COR-L47 (cell line): ENCODE measurements at regions not wholly inside any gene's neighbourhood (a gene's known extent, or its start where the extent isn't known, plus 50 kb on each side); places are given as distances from the start of the nearest gene placed in this dataset.
"Not testable (repeated sequence)": the region's sequence is repeated elsewhere in the genome, so short reads cannot be mapped to it uniquely, and the experiment has no call there.

Source experiments
- DNase-seq: peaks from one replicate; lab custom pipeline; 2025; lab: John Stamatoyannopoulos, UW

DNA sequence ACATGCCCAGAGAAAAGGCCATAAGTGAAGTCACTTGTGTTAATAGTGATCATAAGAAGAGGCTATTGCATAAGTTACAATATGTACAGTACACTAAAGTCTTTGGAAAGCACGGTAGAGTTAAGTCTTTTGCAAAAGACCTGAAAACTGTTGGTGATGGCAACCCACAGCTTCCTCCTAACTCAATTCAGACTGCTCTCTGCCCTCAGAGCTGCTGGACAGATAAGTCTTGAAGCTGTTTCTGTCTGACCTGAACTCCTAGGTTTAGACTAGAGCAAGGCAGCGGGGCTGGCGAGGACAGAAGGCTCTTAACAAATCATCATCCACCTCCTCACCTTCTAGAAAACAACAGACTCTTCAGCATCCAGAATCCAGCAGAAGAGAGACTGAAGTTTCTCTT lies 125.4 kb downstream of the CD24 start:
- DNase-seq, result no peak

DNA sequence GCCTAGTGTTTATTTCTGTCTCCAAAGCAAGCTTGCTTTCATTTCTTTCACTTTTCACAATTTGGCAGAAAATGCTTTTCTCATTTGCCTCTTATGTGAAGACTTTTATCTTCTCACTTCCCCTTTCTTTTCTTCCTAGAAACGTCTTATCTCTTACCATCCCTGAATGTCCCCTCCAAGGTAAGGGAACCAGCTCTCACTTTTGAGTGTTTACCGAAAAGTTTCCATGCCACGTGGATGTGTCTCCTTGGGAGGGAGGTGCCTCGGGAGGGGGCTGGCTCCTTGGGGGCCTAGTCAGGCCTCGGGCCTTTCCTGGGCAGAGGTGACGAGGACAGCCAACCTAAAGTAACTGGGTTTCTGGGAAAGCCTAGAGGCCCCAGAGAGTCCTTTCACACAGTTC lies 127.4 kb downstream of the CD24 start:
- no peak for DNase-seq

DNA sequence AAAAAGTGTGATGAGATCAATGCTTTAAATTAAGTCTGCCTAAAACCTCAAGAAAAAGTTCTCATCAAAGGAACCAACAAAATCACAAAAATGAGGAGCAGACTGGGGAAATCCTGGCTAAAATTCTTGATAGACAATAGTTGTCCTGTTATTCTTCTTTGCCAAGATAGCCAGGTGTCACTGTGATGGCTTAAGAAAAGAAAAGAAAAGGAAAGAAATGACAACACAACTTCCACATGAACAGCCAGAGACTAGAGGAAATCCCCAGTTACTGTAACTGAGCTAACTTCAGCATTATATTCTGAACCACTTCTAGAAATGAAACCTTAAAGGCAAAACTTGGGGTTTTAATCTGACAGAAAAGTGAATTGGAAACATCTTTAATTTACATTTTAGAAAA lies 129.6 kb downstream of the CD24 start:
- DNase-seq, result no peak

DNA sequence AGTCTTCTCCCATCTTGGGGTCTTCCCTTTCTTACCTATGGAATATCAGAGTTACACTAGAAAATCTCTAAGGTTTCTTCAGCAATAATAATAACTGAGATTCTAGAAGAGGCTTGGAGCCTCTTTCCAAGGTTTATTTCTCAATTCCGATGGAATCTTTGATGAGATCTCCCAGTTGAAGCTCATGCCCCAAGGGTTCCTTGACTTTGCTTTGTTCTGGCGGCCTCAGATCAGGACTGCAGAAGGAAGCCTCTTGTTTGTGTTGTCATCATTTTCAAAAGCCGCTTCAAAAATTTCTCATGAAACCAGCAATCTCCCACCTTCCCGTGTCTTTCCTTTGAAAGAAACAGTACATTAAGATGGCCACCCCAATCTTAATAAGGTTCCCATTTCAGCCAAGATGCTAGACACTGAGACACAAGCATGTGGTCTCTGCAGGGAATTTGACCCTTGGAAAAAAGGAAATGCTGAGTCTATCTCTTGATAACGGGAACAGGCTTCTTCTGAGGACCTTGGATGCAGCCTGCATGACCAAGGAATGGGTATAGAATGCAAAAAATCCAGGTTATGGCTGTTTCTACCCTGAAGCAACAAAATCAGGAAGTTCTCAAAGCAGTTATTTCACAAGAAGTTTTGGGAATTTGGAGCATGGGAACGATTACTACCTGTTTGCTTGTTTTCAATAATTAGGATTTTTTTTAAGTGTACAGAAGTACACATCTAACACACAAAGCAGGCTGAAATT lies 141.6 kb downstream of the CD24 start:
- DNase-seq, result no peak

DNA sequence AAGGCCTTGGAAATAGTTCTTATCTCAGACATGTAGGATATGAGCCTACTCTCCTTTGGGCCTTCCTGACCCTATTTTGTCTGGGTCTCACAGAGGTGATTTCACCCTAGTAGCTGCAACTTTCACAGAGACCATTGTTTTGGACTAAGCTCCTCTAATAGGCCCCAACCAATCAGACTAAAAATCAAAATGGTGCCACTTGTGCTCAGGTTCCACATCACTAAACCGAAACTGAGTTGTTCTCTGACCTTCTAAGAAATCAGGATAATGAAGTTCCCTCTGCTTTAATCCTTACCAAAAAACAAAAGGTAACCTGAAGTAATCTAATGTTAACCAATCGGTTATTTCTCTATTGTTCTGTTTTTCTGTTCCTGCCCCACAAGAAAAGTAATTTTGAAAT lies 143.6 kb downstream of the CD24 start:
- DNase-seq, result no peak

DNA sequence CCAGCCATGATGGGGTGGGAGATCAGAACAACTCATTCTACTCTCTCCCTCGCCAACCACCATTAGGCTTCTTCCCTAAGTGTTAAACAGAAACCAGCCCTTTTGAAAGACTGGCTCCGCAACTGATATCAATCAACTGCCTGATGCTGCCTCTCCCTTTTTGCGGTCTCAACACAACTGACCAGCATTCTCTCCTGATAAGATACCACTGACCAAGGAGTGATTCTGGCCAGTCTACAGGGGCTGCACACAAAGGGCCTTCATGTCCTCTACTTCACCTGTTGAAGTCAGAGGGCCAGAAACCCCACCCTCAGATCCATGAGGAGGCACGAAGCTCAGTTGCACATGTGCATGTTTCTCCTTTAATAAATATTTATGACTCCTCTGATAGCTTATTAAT lies 145.1 kb downstream of the CD24 start:
- no peak for DNase-seq

DNA sequence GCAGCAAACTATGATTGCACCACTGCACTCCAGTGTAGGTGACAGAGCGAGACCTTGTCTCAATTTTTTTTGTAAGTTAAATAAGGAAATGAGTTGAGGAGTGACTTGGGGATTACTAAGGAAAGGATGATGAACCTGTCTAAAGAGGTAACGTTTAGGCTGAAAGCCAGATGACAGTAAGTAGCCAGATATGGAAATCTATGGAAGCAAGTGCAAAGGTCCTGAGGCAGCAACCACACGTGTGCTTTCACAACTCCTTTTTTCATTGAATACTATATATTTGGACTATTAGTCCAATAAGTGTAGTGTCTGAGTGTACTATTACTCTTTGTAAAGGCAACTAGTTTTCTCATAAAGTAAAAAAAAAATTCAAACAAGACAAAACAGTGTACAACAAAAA lies 147.4 kb downstream of the CD24 start:
- no peak for DNase-seq

DNA sequence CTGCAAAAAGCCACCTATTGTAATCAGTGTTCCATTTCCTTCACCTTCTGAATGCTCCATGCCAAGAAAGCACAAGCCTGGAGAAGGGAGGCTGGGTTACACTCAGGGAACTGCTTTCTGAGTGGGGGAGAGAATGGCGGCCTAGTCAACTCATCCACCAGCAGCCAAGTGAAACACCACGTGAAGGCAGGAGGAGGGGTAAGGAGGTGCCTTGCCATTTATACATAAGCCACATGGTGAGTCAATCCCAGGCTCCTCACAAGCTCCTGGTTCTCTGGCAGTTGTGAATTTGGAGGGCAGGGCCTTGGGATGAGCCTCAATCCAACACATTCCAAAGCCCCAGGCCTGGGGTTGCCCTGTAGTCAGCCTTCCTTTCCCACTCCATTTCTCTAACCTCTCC lies 149.4 kb downstream of the CD24 start:
- DNase-seq, result no peak

DNA sequence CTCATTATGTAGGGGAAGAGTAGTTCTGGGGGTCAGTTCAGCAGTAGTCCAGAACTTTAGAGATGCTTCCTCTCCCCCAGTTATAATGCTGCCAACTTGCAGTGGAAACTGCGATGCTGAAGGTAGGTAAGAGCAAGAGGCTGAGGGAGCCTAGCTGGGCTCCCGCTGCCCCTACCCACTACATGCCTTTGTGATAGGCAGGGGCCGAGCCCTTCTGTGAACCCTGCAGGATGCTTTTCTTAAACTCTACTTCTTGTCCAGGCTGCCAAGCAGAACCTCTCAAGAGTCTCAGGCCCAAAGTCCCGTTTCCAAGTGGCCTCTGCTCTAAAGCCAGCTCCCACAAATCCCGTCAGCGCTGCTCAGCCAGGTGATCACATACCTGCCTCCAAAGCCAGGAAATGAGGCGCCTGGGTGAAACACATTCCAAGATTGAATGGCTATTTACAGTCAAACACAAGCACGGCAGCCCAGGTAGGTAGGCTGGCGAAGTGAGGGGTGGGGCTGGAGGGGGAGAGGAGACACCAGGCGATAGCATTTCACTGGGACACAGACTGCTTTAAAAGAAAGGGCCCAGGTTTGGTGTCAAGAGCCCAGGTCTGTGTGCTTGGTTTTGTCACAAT lies 150.7 kb downstream of the CD24 start:
- no peak for DNase-seq

DNA sequence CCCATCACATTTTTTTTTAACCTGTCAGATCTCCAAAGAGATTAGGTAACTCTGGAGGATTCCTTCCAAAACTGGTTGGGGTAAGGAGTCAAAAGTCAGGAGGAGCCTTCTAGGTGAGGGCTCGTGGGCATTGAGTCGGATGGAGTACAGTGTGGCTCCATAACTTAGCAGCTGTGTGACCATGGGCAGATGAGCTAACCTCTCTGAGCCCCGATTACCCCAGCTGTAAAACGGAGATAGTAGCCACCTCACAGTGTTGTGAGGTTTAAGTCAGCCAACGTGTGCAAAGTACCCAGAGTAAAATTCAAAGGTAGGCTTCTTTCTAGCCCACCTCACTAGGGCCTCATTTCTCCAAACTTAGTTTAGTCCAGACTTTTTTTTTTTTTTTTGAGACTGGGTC lies 151.5 kb downstream of the CD24 start:
- DNase-seq, result no peak

DNA sequence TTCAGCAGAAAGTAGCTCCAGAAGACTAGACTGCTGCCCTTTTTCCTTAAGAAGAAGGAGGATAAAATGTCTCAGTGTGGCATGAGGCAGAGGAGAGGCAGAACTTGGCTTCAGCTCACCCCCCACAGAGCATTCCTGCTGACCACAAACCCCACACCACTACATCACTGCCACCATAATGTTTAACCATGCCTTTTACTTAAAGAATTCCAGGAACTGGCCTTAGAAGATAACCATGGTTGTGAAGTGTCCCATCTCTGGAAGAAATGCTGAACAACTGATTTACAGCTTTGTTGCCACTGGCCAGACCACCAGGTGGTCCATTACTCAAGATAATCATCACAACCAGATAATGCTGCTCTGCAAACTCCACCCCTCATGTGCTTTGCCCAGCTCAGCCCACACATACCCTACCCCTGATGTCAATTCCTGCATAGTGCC lies 154.1 kb downstream of the CD24 start:
- no peak for DNase-seq

DNA sequence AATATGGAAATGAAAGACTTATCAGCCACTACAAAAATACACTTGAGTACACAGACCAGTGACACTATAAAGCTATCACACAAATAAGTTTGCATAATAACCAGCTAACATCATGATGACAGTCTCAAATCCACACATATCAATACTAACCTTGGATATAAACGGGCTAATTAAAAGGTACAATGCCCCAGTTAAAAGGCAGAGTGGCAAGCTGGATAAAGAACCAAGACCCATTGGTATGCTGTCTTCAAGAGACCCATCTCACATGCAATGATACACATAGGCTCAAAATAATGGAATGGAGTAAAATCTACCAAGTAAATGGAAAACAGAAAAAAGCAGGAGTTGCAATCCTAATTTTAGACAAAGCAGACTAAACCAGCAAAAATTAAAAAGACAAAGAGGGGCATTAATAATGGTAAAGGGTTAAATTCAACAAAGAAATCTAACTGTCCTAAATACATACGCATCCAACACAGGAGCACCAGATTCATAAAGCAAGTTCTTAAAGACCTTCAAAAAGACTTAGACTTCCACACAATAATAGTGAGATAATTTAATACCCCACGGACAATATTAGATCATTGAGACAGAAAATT lies 163.3 kb downstream of the CD24 start:
- DNase-seq, result no peak

DNA sequence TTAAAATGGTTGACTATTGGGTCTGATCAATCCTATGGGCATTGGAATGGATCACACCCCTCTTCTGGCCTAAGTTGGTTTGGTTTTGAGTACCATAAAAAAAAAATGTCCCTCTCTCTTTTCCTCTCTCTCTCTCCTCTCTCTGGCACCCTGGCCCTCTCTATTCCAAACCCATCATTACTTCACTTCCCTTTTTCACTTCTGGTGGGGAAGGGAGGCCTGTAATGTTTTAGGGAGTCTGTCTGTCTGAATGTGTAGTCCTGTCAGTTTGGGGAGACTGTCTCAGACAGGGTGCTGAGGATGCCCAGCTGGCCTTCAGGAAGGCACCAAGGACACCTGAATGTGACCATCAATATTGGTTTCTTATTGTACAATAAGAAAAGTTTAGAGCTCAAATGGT lies 165.8 kb downstream of the CD24 start:
- DNase-seq, result no peak

DNA sequence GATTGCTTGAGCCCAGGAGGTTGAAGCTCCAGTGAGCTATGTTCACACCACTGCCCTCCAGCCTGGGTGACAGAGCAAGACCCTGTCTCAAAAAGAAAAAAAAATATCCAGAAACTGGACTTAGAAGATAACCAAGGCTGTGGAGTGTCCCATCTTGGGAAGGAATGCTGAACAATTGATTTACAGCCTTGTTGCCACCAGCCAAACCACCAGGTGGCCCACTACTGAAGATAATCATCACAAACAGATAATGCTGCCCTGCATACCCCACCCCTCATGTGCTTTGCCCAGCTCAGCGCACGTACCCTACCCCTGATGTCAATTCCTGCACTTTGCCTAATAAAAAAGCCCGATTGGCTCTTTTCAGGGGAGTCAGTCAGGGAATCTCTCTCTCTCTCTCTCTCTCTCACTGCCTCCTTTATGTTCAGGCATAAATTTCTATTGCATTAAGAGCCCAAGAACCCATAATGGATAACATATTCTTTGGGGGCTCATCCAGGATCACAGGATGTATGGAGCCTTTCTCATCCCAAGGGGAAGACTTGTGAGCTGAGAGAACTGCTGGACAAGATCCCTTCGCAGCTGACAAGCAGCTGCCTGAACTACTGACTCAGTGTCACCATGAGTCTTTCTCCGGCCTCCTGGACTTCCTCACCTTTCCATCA lies 166.4 kb downstream of the CD24 start:
- no peak for DNase-seq

DNA sequence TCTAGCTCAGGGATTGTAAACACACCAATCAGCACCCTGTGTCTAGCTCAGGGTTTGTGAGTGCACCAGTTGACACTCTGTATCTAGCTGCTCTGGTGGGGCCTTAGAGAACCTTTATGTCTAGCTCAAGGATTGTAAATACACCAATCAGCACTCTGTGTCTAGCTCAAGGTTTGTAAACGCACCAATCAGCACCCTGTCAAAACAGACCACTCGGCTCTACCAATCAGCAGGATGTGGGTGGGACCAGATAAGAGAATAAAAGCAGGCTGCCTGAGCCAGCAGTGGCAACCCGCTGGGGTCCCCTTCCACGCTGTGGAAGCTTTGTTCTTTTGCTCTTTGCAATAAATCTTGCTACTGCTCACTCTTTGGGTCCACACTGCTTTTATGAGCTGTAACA lies 168.3 kb downstream of the CD24 start:
- not testable (repeated sequence) for DNase-seq

DNA sequence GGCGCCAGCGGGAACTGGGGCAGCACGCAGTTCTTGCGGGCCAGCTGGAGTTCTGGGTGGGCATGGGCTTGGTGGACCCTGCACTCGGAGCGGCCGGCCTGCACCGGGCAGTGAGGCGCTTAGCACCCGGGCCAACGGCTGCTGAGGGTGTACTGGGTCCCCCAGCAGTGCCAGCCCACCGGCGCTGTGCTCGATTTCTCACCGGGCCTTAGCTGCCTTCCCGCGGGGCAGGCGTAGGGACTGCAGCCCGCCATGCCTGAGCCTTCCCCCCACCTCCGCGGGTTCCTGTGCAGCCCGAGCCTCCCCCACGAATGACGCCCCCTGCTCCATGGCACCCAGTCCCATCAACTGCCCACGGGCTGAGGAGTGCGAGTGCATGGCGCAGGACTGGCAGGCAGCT lies 168.8 kb downstream of the CD24 start:
- no peak for DNase-seq

DNA sequence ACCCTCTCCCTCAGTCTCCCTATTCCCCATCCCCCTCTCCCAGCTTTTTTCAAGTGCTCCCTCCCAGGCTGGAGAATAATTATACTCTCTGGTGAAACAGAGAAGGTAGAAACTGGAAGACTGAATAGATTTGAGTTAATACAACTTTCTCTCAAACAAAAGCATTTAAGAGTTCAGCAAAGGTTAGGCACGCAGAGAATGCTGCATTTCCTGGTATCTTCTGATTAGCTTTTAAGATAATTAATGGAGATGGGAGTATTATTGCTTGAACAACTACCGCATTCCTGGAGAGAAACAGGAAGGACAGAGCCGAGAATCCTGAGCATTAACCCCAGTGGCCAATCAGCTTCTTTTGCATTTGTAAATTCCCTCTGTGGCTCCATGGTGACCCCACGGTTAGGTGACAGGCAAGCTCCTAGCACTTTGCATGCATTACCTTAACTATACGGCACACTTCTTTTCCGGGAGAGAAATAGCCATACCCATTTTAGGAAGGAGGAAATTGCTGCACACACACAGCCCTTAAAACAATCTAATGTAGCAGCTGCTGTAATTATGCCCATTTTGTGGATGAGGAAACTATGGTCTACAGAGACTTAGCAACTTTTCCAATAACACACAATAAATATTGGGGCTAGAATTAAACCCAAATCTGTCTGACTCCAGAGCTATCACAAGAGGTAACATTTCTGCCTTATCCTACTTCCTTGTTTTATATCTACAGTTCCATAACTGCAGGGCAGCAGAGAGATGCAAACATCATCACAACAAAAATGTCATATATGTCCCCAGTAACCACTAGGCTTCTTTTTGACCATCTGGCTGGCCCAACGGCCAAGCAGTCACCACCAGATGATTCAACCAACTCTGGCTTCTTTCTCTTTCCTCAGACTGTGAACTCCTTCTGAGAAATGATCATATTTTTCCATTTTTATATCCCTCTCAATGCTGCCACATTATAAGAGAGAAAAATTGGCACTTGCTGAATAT lies 169.9 kb downstream of the CD24 start:
- DNase-seq, result no peak

DNA sequence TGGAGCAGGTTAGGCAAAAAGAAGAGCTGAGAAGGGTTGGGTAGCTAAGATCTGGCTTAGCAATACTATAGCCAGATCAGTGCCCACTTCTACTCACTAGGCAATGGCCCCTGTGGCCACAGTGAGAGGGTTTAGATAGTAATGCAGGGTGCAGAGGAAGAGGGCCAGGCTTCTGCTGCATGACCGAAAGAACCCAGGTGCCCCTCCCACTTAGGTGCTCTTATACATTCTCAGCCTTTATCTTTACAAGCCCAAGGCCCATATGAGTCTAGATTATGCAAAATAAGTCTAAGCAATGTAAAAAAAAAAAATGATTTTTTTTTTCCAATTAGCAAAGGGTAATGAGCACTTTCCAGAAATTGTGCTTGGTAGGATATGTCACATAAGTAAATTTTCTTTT lies 171.3 kb downstream of the CD24 start:
- no peak for DNase-seq

DNA sequence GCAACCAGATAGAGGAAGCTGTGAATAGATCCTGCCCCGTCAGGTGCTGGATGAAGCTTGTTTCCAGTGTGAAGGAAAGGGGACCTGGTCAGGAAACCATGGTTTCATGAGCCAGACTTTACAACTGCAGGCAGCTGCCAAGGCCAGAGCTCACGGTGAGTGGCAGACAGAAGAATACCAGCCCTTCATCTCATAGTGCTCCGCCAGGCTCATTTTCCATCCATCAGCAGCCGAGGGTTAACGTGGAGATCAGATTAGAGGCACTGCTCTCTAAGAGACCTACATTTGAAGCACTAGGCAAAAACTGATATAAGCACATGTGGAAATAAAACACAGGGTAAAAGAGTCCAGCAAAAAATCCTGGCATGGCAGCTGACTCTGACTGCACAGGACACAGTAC lies 172.4 kb downstream of the CD24 start:
- no peak for DNase-seq

DNA sequence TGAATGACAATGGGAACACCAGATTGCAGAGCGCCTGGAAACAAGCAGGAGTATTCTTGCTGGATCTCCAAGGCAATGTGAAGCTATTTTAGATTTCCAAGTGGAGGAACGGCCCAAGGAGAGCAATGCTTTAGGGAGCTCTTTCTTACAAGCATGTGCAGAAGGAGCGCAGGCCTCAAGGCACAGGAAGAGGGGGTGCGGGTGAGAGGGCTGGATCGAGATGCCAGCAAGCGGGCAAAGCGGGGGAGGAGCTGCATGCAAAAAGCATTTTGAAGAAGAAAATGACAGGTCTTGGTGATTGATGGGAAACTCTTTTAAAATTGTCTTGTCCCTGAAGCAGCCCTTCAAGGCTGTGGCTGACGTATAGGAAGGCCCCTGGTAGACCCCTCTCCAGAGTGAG lies 171.9 kb downstream of the QRSL1 start:
- DNase-seq, result no peak

DNA sequence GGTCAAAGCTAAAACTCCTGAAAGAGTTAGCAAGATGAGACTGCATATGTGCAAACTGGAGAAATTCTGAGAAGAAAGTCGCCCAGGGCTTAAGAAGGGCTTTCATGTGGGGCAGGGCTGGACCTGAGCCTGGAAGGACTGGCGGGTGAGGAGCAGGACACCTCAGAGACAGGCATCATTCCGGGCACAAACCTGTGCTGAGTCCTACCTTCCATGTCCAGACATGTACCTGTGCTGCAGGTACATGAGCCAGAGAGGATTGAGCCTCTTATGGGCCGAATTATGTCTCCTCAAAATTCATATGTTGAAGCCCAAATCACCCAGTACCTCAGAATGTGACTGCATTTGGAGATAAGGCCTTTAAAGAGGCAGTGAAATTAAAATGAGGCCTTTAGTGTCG lies 171.0 kb downstream of the QRSL1 start:
- no peak for DNase-seq
